ENCODE measurements at regions not wholly inside any gene's neighbourhood (a gene's known extent, or its start where the extent isn't known, plus 50 kb on each side); places are given as distances from the start of the nearest gene placed in this dataset.
"Not testable (repeated sequence)": the region's sequence is repeated elsewhere in the genome, so short reads cannot be mapped to it uniquely, and the experiment has no call there.

DNA sequence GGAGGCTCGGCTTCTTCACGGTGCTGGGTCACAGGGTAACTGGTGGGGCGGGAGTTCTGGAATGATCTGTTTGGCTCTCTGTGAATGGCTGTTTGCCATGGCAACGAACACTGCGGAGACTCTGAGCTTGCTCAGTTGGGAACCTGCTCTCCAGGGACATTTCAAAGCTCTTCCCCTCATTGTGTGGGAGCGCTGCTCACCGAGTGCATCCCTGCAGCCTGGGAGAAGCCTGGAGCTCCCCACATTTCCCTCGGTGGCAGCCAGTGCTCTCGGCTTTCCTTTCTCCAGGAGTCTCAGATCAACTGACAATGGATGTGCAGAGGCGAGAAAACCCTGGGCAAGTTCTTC, 57.6 kb upstream of the CACUL1 start:
- H3K27ac ChIP-seq (replicated peaks; ENCODE audit: low read length), result no peak overlapping the region

DNA sequence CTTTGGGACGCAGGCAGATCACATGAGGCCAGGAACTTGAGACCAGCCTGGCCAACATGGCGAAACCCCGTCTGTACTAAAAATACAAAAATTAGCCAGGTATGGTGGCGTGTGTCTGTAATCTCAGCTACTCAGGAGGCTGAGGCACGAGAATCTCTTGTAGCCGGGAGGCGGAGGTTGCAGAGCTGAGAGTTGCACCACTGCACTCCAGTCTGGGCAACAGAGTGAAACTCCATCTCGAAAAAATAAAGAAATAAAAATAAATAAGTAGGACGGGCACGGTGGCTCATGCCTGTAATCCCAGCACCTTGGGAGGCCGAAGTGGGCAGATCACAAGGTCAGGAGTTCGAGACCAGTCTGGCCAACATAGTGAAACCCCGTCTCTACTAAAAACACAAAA, 58.2 kb upstream of the CACUL1 start:
- H3K36me3 ChIP-seq (replicated peaks in 1 of 2; ENCODE audit: control insufficient read depth in 2 of 2, insufficient read depth in 2 of 2, low read length in 2 of 2); H3K23ac ChIP-seq (ENCODE audit: low read depth, low read length, poor library complexity); H3K9me3 ChIP-seq (replicated peaks in 1 of 2; ENCODE audit: control insufficient read depth in 2 of 2, insufficient read depth in 1 of 2, low read depth in 1 of 2, low read length in 2 of 2); H3K18ac ChIP-seq (ENCODE audit: low read length); H2AK5ac ChIP-seq (ENCODE audit: low read depth, low read length); H4K8ac ChIP-seq (ENCODE audit: low read depth, low read length); H3K14ac ChIP-seq (ENCODE audit: low read length); H3K9ac ChIP-seq (ENCODE audit: low read depth, low read length, poor library complexity); H3K4ac ChIP-seq (ENCODE audit: low read length); H3K4me2 ChIP-seq (ENCODE audit: insufficient read depth, low read length, poor library complexity, severe bottlenecking); H3K79me1 ChIP-seq (ENCODE audit: low read depth, low read length); H2AFZ ChIP-seq (ENCODE audit: low read length); DNase-seq (ENCODE audit: low spot score); H2BK15ac ChIP-seq (ENCODE audit: low read length); H3K27ac ChIP-seq (replicated peaks; ENCODE audit: low read length); H2BK12ac ChIP-seq (ENCODE audit: low read length); H4K91ac ChIP-seq (ENCODE audit: low read depth, low read length, poor library complexity); H2BK120ac ChIP-seq (ENCODE audit: low read depth, low read length); H2BK5ac ChIP-seq (ENCODE audit: low read length); H3K4me3 ChIP-seq (ENCODE audit: low read length in 2 of 2): not testable (repeated sequence)
- WGBS, 2 donors (ENCODE audit: extremely low coverage in 2 of 2, insufficient read length in 2 of 2, insufficient replicate concordance in 1 of 2), result no CpG with 5 or more reads among the region's 13 CpGs
- H3K27me3 ChIP-seq (ENCODE audit: control insufficient read depth in 3 of 3, insufficient read depth in 3 of 3, low read depth in 1 of 3, low read length in 3 of 3), result peaks cover 0 to 15% (median 0%) of the 10 kb centered on the region in 3 experiments
- H3K4me1 ChIP-seq (ENCODE audit: control insufficient read depth in 2 of 2, insufficient read depth in 1 of 2, low read depth in 1 of 2, low read length in 2 of 2), result peaks cover 6 to 18% of the 10 kb centered on the region in 2 donors

More for the DNA sequence above, 57.6 kb upstream of the CACUL1 start:
- no peak overlapping the region for H3K14ac ChIP-seq (ENCODE audit: low read length)
- no peak overlapping the region for H3K4me3 ChIP-seq (ENCODE audit: low read length in 2 of 2)
- no peak overlapping the region for H3K23ac ChIP-seq (ENCODE audit: low read depth, low read length, poor library complexity)
- H4K91ac ChIP-seq (ENCODE audit: low read depth, low read length, poor library complexity), result no peak overlapping the region
- peak overlapping the region; percentile 11 for H2BK15ac ChIP-seq (ENCODE audit: low read length)
- no peak overlapping the region for H3K4ac ChIP-seq (ENCODE audit: low read length)
- H3K9me3 ChIP-seq (replicated peaks in 1 of 2; ENCODE audit: control insufficient read depth in 2 of 2, insufficient read depth in 1 of 2, low read depth in 1 of 2, low read length in 2 of 2), result no peaks in the 10 kb centered on the region
- H2BK12ac ChIP-seq (ENCODE audit: low read length), result no peak overlapping the region
- no peaks in the 10 kb centered on the region for H3K36me3 ChIP-seq (replicated peaks in 1 of 2; ENCODE audit: control insufficient read depth in 2 of 2, insufficient read depth in 2 of 2, low read length in 2 of 2)
- no peak overlapping the region for H3K9ac ChIP-seq (ENCODE audit: low read depth, low read length, poor library complexity)
- H3K4me1 ChIP-seq (ENCODE audit: control insufficient read depth in 2 of 2, insufficient read depth in 1 of 2, low read depth in 1 of 2, low read length in 2 of 2), result peaks cover 6 to 18% of the 10 kb centered on the region in 2 donors
- DNase-seq (ENCODE audit: low spot score), result no peak
- H2AK5ac ChIP-seq (ENCODE audit: low read depth, low read length), result no peak overlapping the region
- H2BK120ac ChIP-seq (ENCODE audit: low read depth, low read length), result no peak overlapping the region
- H3K4me2 ChIP-seq (ENCODE audit: insufficient read depth, low read length, poor library complexity, severe bottlenecking), result no peak overlapping the region
- no peak overlapping the region for H4K8ac ChIP-seq (ENCODE audit: low read depth, low read length)
- no peak overlapping the region for H2BK5ac ChIP-seq (ENCODE audit: low read length)
- no peaks in the 10 kb centered on the region for H3K79me1 ChIP-seq (ENCODE audit: low read depth, low read length)
- peaks cover 0 to 17% (median 0%) of the 10 kb centered on the region in 3 experiments for H3K27me3 ChIP-seq (ENCODE audit: control insufficient read depth in 3 of 3, insufficient read depth in 3 of 3, low read depth in 1 of 3, low read length in 3 of 3)
- WGBS, 2 donors (ENCODE audit: extremely low coverage in 2 of 2, insufficient read length in 2 of 2, insufficient replicate concordance in 1 of 2), result no CpG with 5 or more reads among the region's 10 CpGs
- H3K18ac ChIP-seq (ENCODE audit: low read length), result peak overlapping the region; percentile 59
- peak overlapping the region; percentile 69 for H2AFZ ChIP-seq (ENCODE audit: low read length)

DNA sequence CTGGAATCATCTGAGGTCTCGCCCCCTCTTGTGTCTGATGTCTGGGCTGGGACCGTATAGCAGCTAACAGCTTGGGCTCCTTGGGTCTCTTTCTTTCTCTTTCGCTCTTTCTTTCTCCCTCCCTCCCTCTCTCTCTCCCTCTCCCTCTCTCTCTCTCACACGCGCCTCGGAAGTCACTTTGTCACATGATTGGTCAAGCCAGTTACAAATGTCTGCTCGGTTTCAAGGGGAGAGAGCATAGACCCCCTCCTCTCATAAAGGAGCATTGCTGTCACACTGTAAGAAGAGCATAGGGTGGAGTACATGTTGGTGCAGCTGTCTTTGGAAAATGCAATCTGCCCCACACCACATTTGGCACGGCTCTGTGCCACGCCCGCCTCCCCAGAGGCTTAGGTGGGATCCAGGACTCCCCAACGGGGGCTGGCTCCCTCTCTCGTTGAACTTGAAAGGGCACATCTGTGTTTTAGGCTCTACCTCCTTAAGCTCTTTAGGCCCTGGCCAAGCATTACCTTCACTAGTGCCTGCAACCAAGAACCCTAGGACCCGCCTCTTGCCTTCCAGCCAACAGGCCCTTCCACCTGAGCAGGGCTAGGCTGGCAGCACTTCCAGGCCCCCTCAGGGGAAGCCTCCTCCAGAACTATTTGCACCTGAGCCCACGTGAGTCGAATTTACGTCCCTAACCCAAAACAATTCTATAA, 61.9 kb upstream of the CACUL1 start:
- H3K14ac ChIP-seq (ENCODE audit: low read length), result no peak overlapping the region
- WGBS, 2 donors (ENCODE audit: extremely low coverage in 2 of 2, insufficient read length in 2 of 2, insufficient replicate concordance in 1 of 2), result no CpG with 5 or more reads among the region's 16 CpGs
- H3K27me3 ChIP-seq (ENCODE audit: control insufficient read depth in 3 of 3, insufficient read depth in 3 of 3, low read depth in 1 of 3, low read length in 3 of 3), result peaks cover 0 to 9% (median 0%) of the 10 kb centered on the region in 3 experiments

DNA sequence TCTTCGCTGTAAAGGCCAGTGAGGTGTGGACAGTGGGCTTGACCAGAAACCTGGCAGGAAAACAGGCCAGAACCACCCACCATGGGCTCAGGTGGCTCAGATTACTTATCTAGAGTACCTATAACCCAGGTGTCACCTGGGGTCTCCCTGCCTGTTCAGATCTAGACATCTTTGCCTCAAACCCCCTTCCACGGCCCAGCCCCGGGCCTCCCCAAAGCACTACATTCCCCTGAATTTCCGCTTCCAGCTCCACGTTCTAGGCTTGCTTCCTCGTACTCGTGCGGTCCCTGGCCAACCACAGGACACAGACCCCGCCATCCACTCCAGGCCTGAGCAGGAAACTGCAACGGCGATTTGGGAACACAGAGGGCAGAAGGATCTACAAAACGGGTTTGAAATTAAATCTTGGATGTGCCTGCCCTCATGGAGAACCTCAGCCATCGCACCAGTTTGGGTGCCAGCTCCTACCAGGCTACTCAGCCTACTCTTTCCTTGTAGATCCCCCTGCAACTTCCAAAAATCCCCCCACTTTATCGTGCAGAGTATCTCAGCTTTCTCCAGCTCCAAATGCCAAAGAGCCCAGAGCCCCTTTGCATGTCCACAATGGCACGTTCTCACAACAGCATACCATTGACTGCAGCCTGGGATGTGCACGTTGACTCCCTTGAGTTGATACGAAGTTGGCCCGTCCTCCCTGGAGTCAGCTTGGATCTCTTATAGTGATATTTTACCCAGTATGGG, 62.7 kb upstream of the CACUL1 start:
- no peak overlapping the region for H3K27ac ChIP-seq (replicated peaks; ENCODE audit: low read length)
- no peaks in the 10 kb centered on the region for H3K9me3 ChIP-seq (replicated peaks in 1 of 2; ENCODE audit: control insufficient read depth in 2 of 2, insufficient read depth in 1 of 2, low read depth in 1 of 2, low read length in 2 of 2)
- no peak overlapping the region for H4K8ac ChIP-seq (ENCODE audit: low read depth, low read length)
- no peak overlapping the region for H2AFZ ChIP-seq (ENCODE audit: low read length)
- no peaks in the 10 kb centered on the region for H3K36me3 ChIP-seq (replicated peaks in 1 of 2; ENCODE audit: control insufficient read depth in 2 of 2, insufficient read depth in 2 of 2, low read length in 2 of 2)
- H2AK5ac ChIP-seq (ENCODE audit: low read depth, low read length), result no peak overlapping the region
- peaks cover 0 to 9% (median 0%) of the 10 kb centered on the region in 3 experiments for H3K27me3 ChIP-seq (ENCODE audit: control insufficient read depth in 3 of 3, insufficient read depth in 3 of 3, low read depth in 1 of 3, low read length in 3 of 3)
- H3K23ac ChIP-seq (ENCODE audit: low read depth, low read length, poor library complexity), result no peak overlapping the region
- no peaks in the 10 kb centered on the region for H3K79me1 ChIP-seq (ENCODE audit: low read depth, low read length)
- DNase-seq (ENCODE audit: low spot score), result no peak
- H2BK5ac ChIP-seq (ENCODE audit: low read length), result no peak overlapping the region
- H3K4ac ChIP-seq (ENCODE audit: low read length), result no peak overlapping the region
- peak overlapping the region; percentile 72 for H2BK15ac ChIP-seq (ENCODE audit: low read length)
- no peak overlapping the region for H3K14ac ChIP-seq (ENCODE audit: low read length)
- no CpG with 5 or more reads among the region's 18 CpGs for WGBS, 2 donors (ENCODE audit: extremely low coverage in 2 of 2, insufficient read length in 2 of 2, insufficient replicate concordance in 1 of 2)
- no peak overlapping the region for H3K4me3 ChIP-seq (ENCODE audit: low read length in 2 of 2)
- no peak overlapping the region for H2BK120ac ChIP-seq (ENCODE audit: low read depth, low read length)
- H3K4me2 ChIP-seq (ENCODE audit: insufficient read depth, low read length, poor library complexity, severe bottlenecking), result no peak overlapping the region
- no peak overlapping the region for H3K9ac ChIP-seq (ENCODE audit: low read depth, low read length, poor library complexity)
- no peak overlapping the region for H4K91ac ChIP-seq (ENCODE audit: low read depth, low read length, poor library complexity)
- no peak overlapping the region for H2BK12ac ChIP-seq (ENCODE audit: low read length)
- peaks cover under 1 to 2% of the 10 kb centered on the region in 2 donors for H3K4me1 ChIP-seq (ENCODE audit: control insufficient read depth in 2 of 2, insufficient read depth in 1 of 2, low read depth in 1 of 2, low read length in 2 of 2)
- H3K18ac ChIP-seq (ENCODE audit: low read length), result no peak overlapping the region

More for the DNA sequence above, 61.9 kb upstream of the CACUL1 start:
- Histone ChIP-seq H2AFZ (ENCODE audit: low read length) (no peak overlapping the region), H3K9ac (ENCODE audit: low read depth, low read length, poor library complexity) (no peak overlapping the region), H3K9me3 (replicated peaks in 1 of 2; ENCODE audit: control insufficient read depth in 2 of 2, insufficient read depth in 1 of 2, low read depth in 1 of 2, low read length in 2 of 2) (no peaks in the 10 kb centered on the region), H2BK120ac (ENCODE audit: low read depth, low read length) (no peak overlapping the region), H4K8ac (ENCODE audit: low read depth, low read length) (no peak overlapping the region), H3K79me1 (ENCODE audit: low read depth, low read length) (no peaks in the 10 kb centered on the region), H3K4me2 (ENCODE audit: insufficient read depth, low read length, poor library complexity, severe bottlenecking) (no peak overlapping the region), H2BK12ac (ENCODE audit: low read length) (no peak overlapping the region), H3K4me1 (ENCODE audit: control insufficient read depth in 2 of 2, insufficient read depth in 1 of 2, low read depth in 1 of 2, low read length in 2 of 2) (peaks cover 6 to 8% of the 10 kb centered on the region in 2 donors), H4K91ac (ENCODE audit: low read depth, low read length, poor library complexity) (no peak overlapping the region), H2BK5ac (ENCODE audit: low read length) (no peak overlapping the region), H3K4me3 (ENCODE audit: low read length in 2 of 2) (no peak overlapping the region), H2BK15ac (ENCODE audit: low read length) (no peak overlapping the region), H3K36me3 (replicated peaks in 1 of 2; ENCODE audit: control insufficient read depth in 2 of 2, insufficient read depth in 2 of 2, low read length in 2 of 2) (no peaks in the 10 kb centered on the region), H3K23ac (ENCODE audit: low read depth, low read length, poor library complexity) (no peak overlapping the region), H3K4ac (ENCODE audit: low read length) (no peak overlapping the region), H3K18ac (ENCODE audit: low read length) (no peak overlapping the region), H2AK5ac (ENCODE audit: low read depth, low read length) (no peak overlapping the region), H3K27ac (replicated peaks; ENCODE audit: low read length) (no peak overlapping the region)
- DNase-seq (ENCODE audit: low spot score), result no peak
